SKM-1 treated with dmso at 0.1 percent for 144 hours (cell line): ENCODE measurements at regions not wholly inside any gene's neighbourhood (a gene's known extent, or its start where the extent isn't known, plus 50 kb on each side); places are given as distances from the start of the nearest gene placed in this dataset.

Experiments
- DNase-seq: peaks from one replicate; lab custom pipeline; 2025; ENCODE audit not compliant: unreplicated experiment; lab: John Stamatoyannopoulos, UW

GRCh38 chr14:98370352-98370751 lies 901.6 kb downstream of the BCL11B start:
- no peak for DNase-seq

GRCh38 chr14:98371141-98371540 lies 900.9 kb downstream of the BCL11B start:
- DNase-seq, result no peak

DNA sequence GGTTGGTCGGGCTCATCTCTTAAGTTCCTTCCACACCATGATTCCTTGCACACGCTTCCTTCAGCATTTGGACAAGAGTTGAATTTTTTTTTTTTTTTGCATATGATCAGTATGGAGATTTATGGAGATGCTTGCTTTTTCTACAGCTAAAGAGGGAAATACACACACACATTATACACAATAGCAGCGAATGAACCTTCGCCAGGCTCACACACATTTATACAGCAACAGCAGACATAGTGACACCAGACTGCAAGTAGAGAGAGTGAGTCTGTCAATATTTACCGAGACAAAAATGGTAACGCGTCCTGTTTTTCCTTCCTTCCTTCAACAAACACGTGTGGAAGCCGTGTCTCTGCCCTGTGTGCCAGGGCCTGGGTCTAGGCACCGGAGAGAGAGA lies 897.9 kb downstream of the BCL11B start:
- DNase-seq, result no peak

DNA sequence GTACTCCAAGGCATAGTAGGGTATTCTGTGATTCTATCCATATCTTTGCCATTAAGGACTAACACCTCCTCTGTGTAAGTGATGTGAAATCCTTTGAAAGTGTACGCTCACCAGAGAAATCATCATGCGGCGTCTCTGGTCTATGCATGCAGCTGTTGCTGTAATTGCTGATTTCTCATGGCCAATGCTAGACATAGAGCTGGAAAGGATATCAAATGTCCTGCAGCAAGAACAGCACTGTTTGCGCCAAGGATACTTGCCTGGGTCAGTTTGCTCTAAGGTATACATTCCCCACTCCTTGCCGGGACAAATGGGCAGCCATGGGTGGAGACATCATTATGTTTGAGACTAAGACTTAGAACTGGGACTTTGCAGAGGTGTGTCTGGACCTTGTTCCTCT lies 896.4 kb downstream of the BCL11B start:
- DNase-seq, result no peak

GRCh38 chr14:98379830-98380229 lies 892.2 kb downstream of the BCL11B start:
- no peak for DNase-seq

GRCh38 chr14:98382662-98383061 lies 889.3 kb downstream of the BCL11B start:
- DNase-seq, result no peak

DNA sequence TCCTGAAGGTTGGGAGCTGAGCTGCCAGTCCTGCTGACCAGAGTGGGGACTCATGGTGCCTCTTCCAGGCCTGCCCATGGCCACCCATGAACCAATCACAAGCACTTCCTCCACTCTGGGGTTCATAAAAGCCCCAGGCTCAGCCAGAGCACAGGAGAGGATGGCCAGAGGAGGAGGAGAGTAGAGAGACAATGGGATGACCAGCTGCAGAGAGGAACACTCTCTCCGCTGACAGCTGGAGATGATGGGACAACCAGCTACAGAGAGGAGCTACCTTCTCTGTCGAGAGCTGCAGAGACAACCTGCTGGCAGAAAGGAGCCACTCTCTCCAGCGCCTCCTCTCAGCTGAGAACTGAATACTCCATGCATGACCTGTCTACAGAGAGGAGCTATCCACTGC lies 886.1 kb downstream of the BCL11B start:
- no peak for DNase-seq

- no peak for DNase-seq
Observed at GRCh38 chr14:98391061-98391460, 880.9 kb downstream of the BCL11B start.

DNA sequence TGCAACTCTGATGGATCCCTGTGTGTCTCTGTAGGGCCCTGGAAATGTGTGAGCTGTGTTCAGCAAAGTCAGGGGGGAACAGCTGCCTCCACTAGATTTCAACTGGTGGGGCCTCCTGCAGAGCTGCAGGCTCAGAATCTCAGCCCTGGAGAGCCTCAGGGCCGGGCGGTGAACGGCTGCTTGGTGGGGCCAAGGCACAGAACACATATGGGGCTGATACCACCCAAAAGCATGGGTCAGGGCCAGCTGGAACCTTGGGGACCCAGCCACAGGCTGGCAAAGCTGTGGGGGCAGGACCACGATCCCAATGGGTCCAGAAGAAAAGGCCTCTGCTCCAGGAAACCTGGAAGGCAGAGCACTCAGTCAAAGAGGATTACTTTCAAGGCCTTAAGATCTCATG lies 878.5 kb downstream of the BCL11B start:
- no peak for DNase-seq

- no peak for DNase-seq
Observed at GRCh38 chr14:98404811-98405210, 867.2 kb downstream of the BCL11B start.

DNA sequence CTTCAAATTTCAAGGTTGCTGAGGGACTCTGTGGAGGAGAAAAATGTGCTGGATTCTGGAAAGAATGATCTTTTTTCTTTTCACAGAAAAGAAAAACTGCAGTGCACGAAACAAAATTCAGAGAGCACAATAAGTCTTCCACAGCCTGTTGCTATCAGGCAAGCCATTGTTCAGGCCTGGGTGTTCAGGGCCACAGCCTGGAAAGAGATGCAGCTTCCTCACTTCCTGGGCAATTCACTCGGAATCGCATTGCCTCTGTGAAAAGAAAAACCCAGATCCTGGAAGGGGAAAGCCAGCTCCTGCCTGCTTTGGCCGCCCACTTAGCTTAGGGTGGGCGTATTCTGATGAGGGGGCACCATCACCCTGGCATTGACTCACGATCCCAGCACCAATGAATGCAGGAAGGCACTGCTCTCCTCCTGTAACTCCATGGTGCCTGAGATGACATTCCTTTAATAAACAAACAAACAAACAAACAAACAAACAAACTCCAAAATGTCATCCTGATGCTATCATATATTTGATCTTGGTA lies 863.9 kb downstream of the BCL11B start:
- DNase-seq, result no peak

DNA sequence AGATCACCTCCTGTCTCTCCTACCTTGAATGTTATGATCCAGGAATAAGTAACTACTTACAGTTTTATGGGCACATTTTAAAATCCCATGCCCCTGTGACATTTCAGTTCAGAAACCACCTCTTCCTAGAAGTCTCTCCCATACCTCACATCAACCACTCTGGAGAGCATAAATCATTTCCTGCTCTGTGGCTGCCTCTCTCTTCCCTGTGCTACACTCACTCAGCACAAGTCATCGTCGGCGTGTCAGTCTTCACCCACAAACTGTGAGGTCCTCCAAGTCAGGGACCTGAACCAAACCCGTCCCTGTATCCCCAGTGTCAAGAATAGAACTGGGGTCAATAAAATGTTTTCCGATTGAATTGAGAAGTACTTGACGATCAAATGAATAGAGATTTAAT lies 863.3 kb downstream of the BCL11B start:
- no peak for DNase-seq

GRCh38 chr14:98411154-98411553 lies 860.8 kb downstream of the BCL11B start:
- DNase-seq, result no peak

DNA sequence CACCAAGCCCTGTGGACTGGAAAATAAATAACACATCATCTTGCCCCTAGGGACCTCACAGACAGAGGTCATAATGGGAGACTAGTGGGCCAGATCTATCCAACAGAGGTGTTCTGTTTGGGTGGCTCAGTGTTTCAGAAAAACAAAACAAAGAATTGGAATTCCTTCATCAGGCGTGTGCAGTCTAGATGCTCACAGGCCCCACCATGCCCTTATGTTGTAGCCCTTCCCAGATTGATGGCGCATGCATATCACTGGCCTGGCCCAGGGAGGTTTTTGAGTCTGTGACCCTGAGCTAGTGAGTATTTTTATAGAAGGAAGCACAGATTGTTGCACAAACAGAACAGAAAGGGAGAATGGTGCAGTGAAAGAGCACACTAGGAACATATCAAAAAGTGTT lies 859.6 kb downstream of the BCL11B start:
- no peak for DNase-seq

- no peak for DNase-seq
Observed at GRCh38 chr14:98415766-98416165, 856.2 kb downstream of the BCL11B start.

- no peak for DNase-seq
Observed at GRCh38 chr14:98417001-98417400, 855.0 kb downstream of the BCL11B start.

DNA sequence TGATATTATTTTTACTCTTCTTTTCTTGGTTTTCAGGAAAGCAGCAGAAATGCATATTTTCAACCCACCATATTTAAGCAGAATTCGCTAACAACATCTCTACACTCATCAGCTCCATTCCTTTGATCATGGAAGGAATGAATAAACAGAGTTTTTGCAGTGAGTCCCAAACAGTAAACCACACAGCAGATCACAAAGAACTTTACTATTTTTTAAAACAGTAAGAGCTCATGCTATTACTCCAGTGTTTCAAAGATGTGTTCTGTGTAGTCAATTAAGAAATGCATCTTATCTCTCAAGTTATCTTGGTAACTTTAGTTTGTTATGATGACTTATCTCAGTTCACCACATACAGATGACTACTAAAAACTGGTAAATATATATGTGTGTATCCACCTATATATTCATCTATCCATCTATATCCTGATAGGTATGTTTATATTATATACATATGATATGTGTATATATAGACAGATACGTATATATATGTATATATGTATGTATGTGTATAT lies 843.5 kb downstream of the BCL11B start:
- DNase-seq, result no peak

GRCh38 chr14:98433436-98433835 lies 838.6 kb downstream of the BCL11B start:
- DNase-seq, result no peak

GRCh38 chr14:98437113-98437512 lies 834.9 kb downstream of the BCL11B start:
- DNase-seq, result no peak

- no peak for DNase-seq
Observed at GRCh38 chr14:98444077-98444476, 827.9 kb downstream of the BCL11B start.

DNA sequence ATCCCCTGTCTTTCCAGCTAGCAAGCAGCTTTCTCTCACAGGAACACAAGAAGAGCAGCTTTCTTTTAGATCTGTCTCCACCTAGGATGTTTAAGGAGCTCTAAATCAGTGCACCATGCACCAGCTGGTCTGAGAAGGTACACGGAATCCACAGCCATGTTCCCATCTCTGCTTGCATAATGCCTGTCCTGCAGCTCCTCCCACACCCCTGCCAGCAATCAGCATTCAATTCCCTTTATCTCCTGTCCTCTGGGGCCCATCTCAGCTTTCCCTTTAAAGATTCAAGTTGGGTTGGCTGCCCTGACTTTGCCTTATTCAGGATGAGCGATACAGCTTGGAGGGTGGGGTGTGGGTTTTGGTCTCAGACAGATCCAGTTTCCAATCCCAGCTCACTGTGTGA lies 826.3 kb downstream of the BCL11B start:
- DNase-seq, result no peak

GRCh38 chr14:98446508-98446907 lies 825.5 kb downstream of the BCL11B start:
- no peak for DNase-seq

DNA sequence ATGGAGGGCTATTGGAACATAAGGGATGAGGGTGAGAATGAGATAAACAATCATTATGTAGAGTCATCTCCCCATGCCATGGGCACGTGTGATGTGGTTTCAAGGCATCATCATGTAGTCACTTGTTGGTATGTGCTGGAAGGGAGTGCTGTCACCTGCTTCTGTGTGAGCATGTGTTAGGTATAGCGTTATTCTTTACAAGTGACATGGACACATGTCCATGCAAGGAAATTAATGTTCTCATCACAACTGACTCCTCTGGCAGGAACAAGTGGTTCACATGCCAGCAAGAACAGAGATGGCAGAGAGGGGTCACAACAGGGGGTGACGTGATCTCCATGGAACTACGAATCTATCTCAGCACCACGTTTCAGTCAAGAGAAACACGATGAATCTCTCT lies 815.8 kb downstream of the BCL11B start:
- no peak for DNase-seq

DNA sequence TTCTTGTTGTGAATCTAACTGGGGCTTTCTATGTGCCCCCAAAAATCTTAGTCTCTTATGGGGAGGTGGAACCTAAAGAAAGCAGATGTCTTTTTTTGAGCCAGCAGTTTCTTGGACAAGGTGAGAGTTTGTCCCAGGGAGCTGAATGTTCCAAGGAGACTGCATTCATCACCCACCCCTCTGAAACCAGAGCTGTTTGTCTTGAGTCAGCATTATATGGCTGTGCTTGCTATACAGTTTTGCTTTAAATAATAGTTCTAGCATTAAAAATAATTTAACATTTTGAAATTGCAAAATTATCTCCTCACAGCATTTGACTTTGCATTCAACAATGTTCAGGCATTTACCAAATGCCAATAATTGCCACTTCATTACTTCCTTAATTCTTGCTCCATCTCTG lies 813.3 kb downstream of the BCL11B start:
- DNase-seq, result no peak
